ENCODE measurements at regions not wholly inside any gene's neighbourhood (a gene's known extent, or its start where the extent isn't known, plus 50 kb on each side); places are given as distances from the start of the nearest gene placed in this dataset.
"Not testable (repeated sequence)": the region's sequence is repeated elsewhere in the genome, so short reads cannot be mapped to it uniquely, and the experiment has no call there.

GRCh38 chr4:186814535-186815070, 90.9 kb upstream of the FAT1 start:
- no peak for DNase-seq

GRCh38 chr4:186819342-186820086, 95.9 kb upstream of the FAT1 start:
- DNase-seq: no peak

GRCh38 chr4:186820391-186820891, 96.8 kb upstream of the FAT1 start:
- peak; percentile 61 for DNase-seq

GRCh38 chr4:186823989-186824388, 100.3 kb upstream of the FAT1 start:
- DNase-seq: no peak

GRCh38 chr4:186825069-186825468, 101.4 kb upstream of the FAT1 start:
- DNase-seq: no peak

- DNase-seq: no peak
These were observed 102.3 kb upstream of the FAT1 start for GRCh38 chr4:186826006-186826405.

- DNase-seq: peak; percentile 63
These were observed 103.3 kb upstream of the FAT1 start for GRCh38 chr4:186826846-186827533.

- no peak for DNase-seq
These were observed 103.9 kb upstream of the FAT1 start for GRCh38 chr4:186827534-186827897.

- DNase-seq: no peak
These were observed 105.4 kb upstream of the FAT1 start for GRCh38 chr4:186829097-186829496.

GRCh38 chr4:186829740-186830449, 106.2 kb upstream of the FAT1 start:
- no peak for DNase-seq

- no peak for DNase-seq
These were observed 107.9 kb upstream of the FAT1 start for GRCh38 chr4:186831574-186831973.

- DNase-seq: no peak
These were observed 109.2 kb upstream of the FAT1 start for GRCh38 chr4:186832906-186833305.

- not testable (repeated sequence) for DNase-seq
These were observed 113.8 kb upstream of the FAT1 start for GRCh38 chr4:186837463-186837862.

- no peak for DNase-seq
These were observed 114.6 kb upstream of the FAT1 start for GRCh38 chr4:186838295-186838694.

GRCh38 chr4:186839122-186840037, 115.7 kb upstream of the FAT1 start:
- peak; percentile 36 for DNase-seq

GRCh38 chr4:186840222-186840701, 116.6 kb upstream of the FAT1 start:
- no peak for DNase-seq

GRCh38 chr4:186840771-186841301, 117.2 kb upstream of the FAT1 start:
- DNase-seq: no peak

GRCh38 chr4:186844059-186844681, 120.5 kb upstream of the FAT1 start:
- DNase-seq: peak; percentile 64

GRCh38 chr4:186845137-186845842, 121.6 kb upstream of the FAT1 start:
- no peak for DNase-seq

- no peak for DNase-seq
These were observed 122.8 kb upstream of the FAT1 start for GRCh38 chr4:186846426-186846825.

Measured in left hindlimb (tissue), 1 donor.